GM19238 (cell line): ENCODE measurements at regions not wholly inside any gene's neighbourhood (a gene's known extent, or its start where the extent isn't known, plus 50 kb on each side); places are given as distances from the start of the nearest gene placed in this dataset.
"Not testable (repeated sequence)": the region's sequence is repeated elsewhere in the genome, so short reads cannot be mapped to it uniquely, and the experiment has no call there.

Experiments
- DNase-seq: peaks from one replicate; pipeline ENCODE4 v3.0.0; 2011; ENCODE audit warnings: low spot score; ENCODE audit not compliant: insufficient read length

- no peak for DNase-seq
These were observed 50.7 kb upstream of the KLF7 start for GRCh38 chr2:207216457-207216856.

GRCh38 chr2:207217442-207217841 is 51.7 kb upstream of the KLF7 start:
- no peak for DNase-seq

GRCh38 chr2:207219081-207219630 is 53.4 kb upstream of the KLF7 start:
- DNase-seq = no peak

GRCh38 chr2:207219676-207220501 is 54.1 kb upstream of the KLF7 start:
- no peak for DNase-seq

- DNase-seq = no peak
These were observed 56.0 kb upstream of the KLF7 start for GRCh38 chr2:207221731-207222130.

GRCh38 chr2:207223051-207223450 is 57.3 kb upstream of the KLF7 start:
- DNase-seq = no peak

- DNase-seq = no peak
These were observed 58.6 kb upstream of the KLF7 start for GRCh38 chr2:207224381-207224780.

GRCh38 chr2:207224791-207225482 is 59.2 kb upstream of the KLF7 start:
- no peak for DNase-seq

GRCh38 chr2:207225773-207226172 is 60.0 kb upstream of the KLF7 start:
- DNase-seq = no peak

GRCh38 chr2:207226243-207226642 is 60.5 kb upstream of the KLF7 start:
- no peak for DNase-seq

- DNase-seq = no peak
These were observed 60.9 kb upstream of the KLF7 start for GRCh38 chr2:207226671-207227061.

- DNase-seq = no peak
These were observed 61.5 kb upstream of the KLF7 start for GRCh38 chr2:207227062-207227748.

GRCh38 chr2:207227749-207228145 is 62.0 kb upstream of the KLF7 start:
- DNase-seq = no peak

- DNase-seq = no peak
These were observed 62.7 kb upstream of the KLF7 start for GRCh38 chr2:207228402-207228801.

- no peak for DNase-seq
These were observed 63.4 kb upstream of the KLF7 start for GRCh38 chr2:207229161-207229560.

- no peak for DNase-seq
These were observed 64.7 kb upstream of the KLF7 start for GRCh38 chr2:207230261-207231105.

GRCh38 chr2:207231106-207231865 is 65.5 kb upstream of the KLF7 start:
- no peak for DNase-seq

GRCh38 chr2:207231967-207232366 is 66.2 kb upstream of the KLF7 start:
- no peak for DNase-seq

- not testable (repeated sequence) for DNase-seq
These were observed 67.4 kb upstream of the KLF7 start for GRCh38 chr2:207233141-207233540.

GRCh38 chr2:207233731-207234130 is 68.0 kb upstream of the KLF7 start:
- DNase-seq = no peak
